Esophagus muscularis mucosa (tissue), 4 donors: ENCODE measurements at regions not wholly inside any gene's neighbourhood (a gene's known extent, or its start where the extent isn't known, plus 50 kb on each side); places are given as distances from the start of the nearest gene placed in this dataset.
"Not testable (repeated sequence)": the region's sequence is repeated elsewhere in the genome, so short reads cannot be mapped to it uniquely, and the experiment has no call there.

Experiments
- DNase-seq: peaks from one replicate; pipeline ENCODE4 v3.0.0-alpha.2; 2017; ENCODE audit errors: extremely low spot score
- H3K27ac ChIP-seq, 4 donors: fragments of 200-600 bp; sonication (generic); replicated peaks in 1 of 4; 1 replicate in 3 of 4; 2 replicates in 1 of 4; pipeline ENCODE4 v1.5.1; 2016 to 2019; ENCODE audit warnings: mild to moderate bottlenecking in 1 of 4
- H3K27me3 ChIP-seq, 4 donors: fragments of 200-600 bp; sonication (generic); one replicate each; pipeline versions ENCODE4 v1.5.1 to v1.6.0; 2016 to 2019
- H3K36me3 ChIP-seq, 4 donors: fragments of 200-600 bp; sonication (generic); one replicate each; pipeline ENCODE4 v1.5.1; 2016 to 2019
- H3K4me1 ChIP-seq, 4 donors: fragments of 200-600 bp; sonication (generic); one replicate each; pipeline ENCODE4 v1.5.1; 2016 to 2019
- H3K4me3 ChIP-seq, 4 donors: fragments of 200-600 bp; sonication (generic); 1 replicate in 2 of 4; 2 replicates in 2 of 4; pipeline ENCODE4 v1.5.1; 2016 to 2019; ENCODE audit warnings: mild to moderate bottlenecking in 4 of 4, moderate library complexity in 1 of 4
- H3K9me3 ChIP-seq, 4 donors: fragments of 200-600 bp; sonication (generic); 1 replicate in 3 of 4; 2 replicates in 1 of 4; pipeline ENCODE4 v1.5.1; 2016 to 2019
- CTCF ChIP-seq, 3 experiments: fragments of 200-600 bp in 2 of 3; fragments of 450-650 bp in 1 of 3; sonication (generic) in 2 of 3; IDR thresholded peaks; one replicate each; pipeline ENCODE4 v1.5.1; 2017 to 2019; ENCODE audit warnings: antibody characterized with exemption in 3 of 3, mild to moderate bottlenecking in 2 of 3, moderate library complexity in 1 of 3
- EP300 ChIP-seq: sonication (generic); formaldehyde crosslinking; IDR thresholded peaks from one replicate; pipeline ENCODE4 v1.6.1; 2017; ENCODE audit warnings: antibody characterized with exemption
- POLR2A ChIP-seq: fragments of 450-650 bp; IDR thresholded peaks from one replicate; pipeline ENCODE4 v1.6.1; 2017; ENCODE audit warnings: antibody characterized with exemption, moderate library complexity, mild to moderate bottlenecking, low read depth
- POLR2AphosphoS5 ChIP-seq, 2 donors: sonication (generic); formaldehyde crosslinking; IDR thresholded peaks; one replicate each; pipeline ENCODE4 v1.6.1; 2017; ENCODE audit warnings: antibody characterized with exemption in 2 of 2
- WGBS: methylation state at CpG from one replicate; pipeline ENCODE4 v1.1.5; 2018; 5-methylcytosine and 5-hydroxymethylcytosine counted together
- intact Hi-C: fragments of 100-400 bp; cut with DNase I; formaldehyde crosslinking; loops from one replicate; pipeline ENCODE4 v1.15.1; 2023

GRCh38 chr13:81078048-81078447 lies 737.1 kb upstream of the SPRY2 start:
- H3K27ac ChIP-seq: no peak overlapping the region
- no peak for DNase-seq
- no peak for TF ChIP-seq EP300
- TF ChIP-seq POLR2A: no peak
- no peak for TF ChIP-seq POLR2AphosphoS5 (IDR thresholded peaks at IDR 0.05)
- no peak for TF ChIP-seq CTCF (IDR thresholded peaks at IDR 0.05)

GRCh38 chr13:81069822-81070221 lies 728.9 kb upstream of the SPRY2 start:
- H3K4me1 ChIP-seq, DNase-seq, intact Hi-C loops, H3K4me3 ChIP-seq, H3K27ac ChIP-seq, H3K9me3 ChIP-seq, H3K36me3 ChIP-seq, H3K27me3 ChIP-seq: not testable (repeated sequence)
- WGBS: 96% methylated on average over 18 of the region's 18 CpGs

More at GRCh38 chr13:81078048-81078447, 737.1 kb upstream of the SPRY2 start:
- no peak overlapping the region for H3K4me3 ChIP-seq
- no peaks in the 10 kb centered on the region for H3K9me3 ChIP-seq
- intact Hi-C loops: no loop called here
- H3K36me3 ChIP-seq: no peaks in the 10 kb centered on the region
- no peaks in the 10 kb centered on the region for H3K27me3 ChIP-seq
- H3K4me1 ChIP-seq: no peaks in the 10 kb centered on the region

- no peaks in the 10 kb centered on the region for H3K9me3 ChIP-seq
- H3K27me3 ChIP-seq: no peaks in the 10 kb centered on the region
- no peak overlapping the region for H3K4me3 ChIP-seq
- DNase-seq: no peak
- intact Hi-C loops: no loop called here
- no peaks in the 10 kb centered on the region for H3K36me3 ChIP-seq
- no peaks in the 10 kb centered on the region for H3K4me1 ChIP-seq
- TF ChIP-seq POLR2AphosphoS5 (IDR thresholded peaks at IDR 0.05) (no peak), POLR2A (no peak), CTCF (IDR thresholded peaks at IDR 0.05) (no peak), EP300 (no peak)
- WGBS: 27% methylated on average over 1 of the region's 1 CpG
- no peak overlapping the region for H3K27ac ChIP-seq
These were observed 718.0 kb upstream of the SPRY2 start for GRCh38 chr13:81058916-81059290.

DNA sequence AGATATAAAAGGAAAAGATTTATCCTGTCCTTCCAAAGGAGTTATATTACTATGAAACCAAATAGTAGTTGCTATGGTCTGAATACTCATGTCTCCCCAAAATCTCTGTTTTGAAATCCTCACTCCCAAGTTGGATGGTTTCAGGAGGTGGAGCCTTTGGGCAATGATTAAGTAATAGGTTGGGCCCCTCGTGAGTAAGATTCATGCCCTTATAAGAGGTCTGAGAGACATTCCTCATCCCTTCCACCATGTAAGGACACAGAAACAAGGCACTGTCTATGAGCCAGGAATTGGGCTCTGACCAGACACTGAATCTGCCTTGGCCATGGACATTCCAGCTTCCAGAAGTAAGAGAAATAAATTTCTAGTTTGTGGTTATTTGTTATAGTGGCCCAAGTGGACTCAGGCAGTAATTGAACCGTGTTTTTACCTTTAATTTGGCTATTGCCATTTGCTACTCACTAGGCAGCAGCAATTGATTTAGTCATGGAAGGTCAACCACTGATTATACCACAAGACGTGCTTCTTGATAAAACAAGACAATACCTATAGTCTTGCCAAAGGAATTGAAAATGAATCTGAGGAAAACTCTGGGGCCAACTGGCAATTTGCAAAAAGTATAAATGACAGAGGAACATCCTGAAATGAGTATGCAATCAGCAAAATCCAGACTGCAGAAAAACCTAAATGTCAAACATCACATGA lies 717.4 kb upstream of the SPRY2 start:
- H3K27me3 ChIP-seq: no peaks in the 10 kb centered on the region
- TF ChIP-seq EP300: no peak
- no peak for TF ChIP-seq CTCF (IDR thresholded peaks at IDR 0.05)
- no peak for TF ChIP-seq POLR2AphosphoS5 (IDR thresholded peaks at IDR 0.05)
- no peak for TF ChIP-seq POLR2A
- no peak overlapping the region for H3K27ac ChIP-seq
- no peak overlapping the region for H3K4me3 ChIP-seq
- H3K4me1 ChIP-seq: no peaks in the 10 kb centered on the region
- no peaks in the 10 kb centered on the region for H3K9me3 ChIP-seq
- 51% methylated on average over 3 of the region's 3 CpGs for WGBS
- H3K36me3 ChIP-seq: no peaks in the 10 kb centered on the region
- DNase-seq: no peak
- intact Hi-C loops: no loop called here

DNA sequence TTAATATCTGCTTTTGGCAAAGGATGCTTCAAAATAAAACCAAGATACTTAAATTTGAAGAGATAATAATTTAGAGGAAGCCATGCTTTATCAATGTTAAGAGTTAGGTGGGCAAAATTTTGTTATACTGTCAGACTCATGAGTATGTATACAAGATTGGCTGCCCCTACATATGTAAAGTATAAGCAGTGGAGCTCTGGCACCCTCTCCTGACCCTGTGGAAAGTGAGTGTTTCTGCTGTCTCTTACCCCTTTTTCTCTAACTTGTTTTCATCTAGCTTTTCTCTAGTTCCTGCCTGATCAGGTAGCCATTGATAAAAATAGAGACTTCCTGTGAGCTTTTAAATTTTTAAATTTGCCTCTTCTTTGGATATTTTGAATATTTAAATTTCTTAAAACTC lies 710.9 kb upstream of the SPRY2 start:
- H3K27me3 ChIP-seq: no peaks in the 10 kb centered on the region
- DNase-seq: no peak
- no peaks in the 10 kb centered on the region for H3K4me1 ChIP-seq
- no peak overlapping the region for H3K4me3 ChIP-seq
- TF ChIP-seq POLR2A (no peak), CTCF (IDR thresholded peaks at IDR 0.05) (no peak), EP300 (no peak), POLR2AphosphoS5 (IDR thresholded peaks at IDR 0.05) (no peak)
- intact Hi-C loops: no loop called here
- H3K9me3 ChIP-seq: no peaks in the 10 kb centered on the region
- no peaks in the 10 kb centered on the region for H3K36me3 ChIP-seq
- H3K27ac ChIP-seq: no peak overlapping the region
